Stimulated activated CD8-positive, alpha-beta memory T cell treated with anti-CD3 and anti-CD28 coated beads, Interleukin-15, amount 100 ng/mL, for 4 hours (primary cell): ENCODE measurements at regions not wholly inside any gene's neighbourhood (a gene's known extent, or its start where the extent isn't known, plus 50 kb on each side); places are given as distances from the start of the nearest gene placed in this dataset.

ENCODE experiments used
- DNase-seq, 2 donors: peaks; one replicate each; pipeline ENCODE4 v3.0.0-alpha.2; 2020; ENCODE audit warnings: low read depth in 2 of 2

DNA sequence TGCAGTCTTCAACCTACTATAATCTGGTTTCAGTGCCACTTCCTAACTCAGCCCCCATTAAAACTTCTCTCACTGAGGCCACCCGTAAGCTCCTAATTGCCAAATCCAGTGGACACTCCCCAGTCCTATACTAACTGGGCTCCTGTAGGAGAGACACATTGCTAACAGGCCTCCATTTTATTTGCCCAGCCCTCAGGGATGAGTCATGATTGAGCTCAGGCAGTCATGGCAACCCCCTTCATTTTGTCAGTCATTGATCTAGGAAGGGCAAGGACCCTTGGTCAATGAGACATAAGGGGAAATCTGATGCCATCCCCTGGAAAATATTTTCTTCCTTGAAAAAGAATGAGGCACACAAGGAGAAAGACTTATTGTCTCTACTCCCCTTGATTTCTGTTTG is 70.1 kb upstream of the HIF1A start:
- no peak for DNase-seq

- no peak for DNase-seq
Observed at GRCh38 chr14:61627612-61628011, 67.7 kb upstream of the HIF1A start.

DNA sequence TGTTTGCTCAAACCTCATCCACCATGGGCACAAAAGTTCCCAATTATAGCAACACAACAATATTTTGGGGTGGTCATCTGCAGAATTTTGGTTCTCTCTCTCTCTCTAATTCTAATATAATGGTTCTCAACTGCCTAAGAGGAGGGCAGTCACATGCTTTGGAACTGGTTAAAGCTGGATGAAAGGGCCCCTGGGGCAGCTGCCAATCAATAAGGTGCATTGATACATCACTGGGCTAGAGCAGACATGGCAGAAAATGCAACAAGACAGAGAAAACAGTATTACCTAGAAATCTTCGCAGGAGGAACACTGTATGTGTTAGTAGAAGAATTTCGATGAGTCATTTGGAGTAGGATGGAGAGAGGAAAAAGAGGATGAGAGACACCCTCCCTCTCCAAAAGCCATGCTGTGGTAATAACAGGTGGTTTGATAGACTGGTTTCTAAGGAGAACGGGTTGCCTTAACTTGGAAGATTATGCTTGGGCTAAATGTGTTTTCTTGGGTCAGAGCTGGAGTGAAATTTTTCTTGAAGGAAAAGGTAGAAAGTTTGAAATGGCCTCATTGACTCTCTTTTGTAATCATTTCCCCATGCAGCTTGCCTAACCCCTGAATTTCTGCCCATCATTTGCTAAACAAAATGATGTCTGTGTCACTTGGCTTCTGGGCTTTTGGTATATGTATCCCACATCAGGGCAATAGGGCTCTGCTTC is 67.1 kb upstream of the HIF1A start:
- DNase-seq, result no peak

GRCh38 chr14:61630399-61631044 is 64.8 kb upstream of the HIF1A start:
- no peak for DNase-seq

DNA sequence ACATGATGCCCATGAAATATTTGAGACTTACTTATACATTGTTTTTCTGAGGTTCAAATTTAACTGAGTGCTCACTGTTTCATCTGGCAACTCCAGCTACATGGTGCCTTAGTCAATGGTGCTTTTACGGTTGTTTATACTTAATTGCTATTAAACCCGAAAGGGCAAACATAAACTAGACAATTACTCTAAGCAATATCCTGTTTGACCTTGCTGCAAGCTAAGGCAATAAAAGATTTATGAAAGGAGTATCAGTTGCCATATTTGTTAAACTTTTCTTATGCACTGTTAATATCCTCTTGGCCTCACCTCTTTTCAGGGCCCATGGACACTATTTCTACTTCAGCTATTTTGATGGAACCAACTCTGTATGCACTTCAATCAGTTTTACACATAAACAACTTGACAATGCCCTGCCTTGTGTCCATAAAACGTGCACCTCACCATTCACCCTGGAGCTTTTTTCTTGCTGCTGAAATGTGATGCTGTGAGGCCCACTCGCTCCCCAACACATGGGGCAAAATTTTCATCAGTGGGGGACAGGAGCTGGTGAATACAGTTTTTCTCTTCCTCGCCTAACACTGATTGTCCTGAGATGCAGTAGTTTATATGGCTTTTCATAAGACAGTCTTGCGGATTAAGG is 64.1 kb upstream of the HIF1A start:
- DNase-seq, result no peak

DNA sequence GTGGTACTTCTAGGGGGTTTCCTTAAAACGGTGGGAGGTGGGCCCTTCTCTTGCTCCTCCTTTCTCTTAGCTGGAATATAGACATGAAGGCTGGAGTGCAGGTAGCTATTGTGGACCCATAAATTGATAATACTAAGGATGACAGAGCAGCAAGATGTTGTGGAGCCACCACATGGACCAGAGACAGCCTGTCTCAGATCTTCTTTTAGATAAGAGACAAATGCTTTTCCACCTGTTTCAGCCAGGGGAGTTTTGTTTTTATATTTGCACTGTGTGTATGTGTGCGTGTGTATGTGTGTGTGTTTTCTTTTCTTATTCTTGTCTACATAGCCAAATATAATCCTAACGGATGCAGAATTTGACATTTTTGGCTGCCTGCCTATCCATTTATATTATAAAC is 62.9 kb upstream of the HIF1A start:
- DNase-seq, result no peak

GRCh38 chr14:61632807-61633206 is 62.5 kb upstream of the HIF1A start:
- no peak for DNase-seq

GRCh38 chr14:61636291-61636690 is 59.0 kb upstream of the HIF1A start:
- DNase-seq, result no peak

GRCh38 chr14:61636779-61637178 is 58.5 kb upstream of the HIF1A start:
- no peak for DNase-seq

DNA sequence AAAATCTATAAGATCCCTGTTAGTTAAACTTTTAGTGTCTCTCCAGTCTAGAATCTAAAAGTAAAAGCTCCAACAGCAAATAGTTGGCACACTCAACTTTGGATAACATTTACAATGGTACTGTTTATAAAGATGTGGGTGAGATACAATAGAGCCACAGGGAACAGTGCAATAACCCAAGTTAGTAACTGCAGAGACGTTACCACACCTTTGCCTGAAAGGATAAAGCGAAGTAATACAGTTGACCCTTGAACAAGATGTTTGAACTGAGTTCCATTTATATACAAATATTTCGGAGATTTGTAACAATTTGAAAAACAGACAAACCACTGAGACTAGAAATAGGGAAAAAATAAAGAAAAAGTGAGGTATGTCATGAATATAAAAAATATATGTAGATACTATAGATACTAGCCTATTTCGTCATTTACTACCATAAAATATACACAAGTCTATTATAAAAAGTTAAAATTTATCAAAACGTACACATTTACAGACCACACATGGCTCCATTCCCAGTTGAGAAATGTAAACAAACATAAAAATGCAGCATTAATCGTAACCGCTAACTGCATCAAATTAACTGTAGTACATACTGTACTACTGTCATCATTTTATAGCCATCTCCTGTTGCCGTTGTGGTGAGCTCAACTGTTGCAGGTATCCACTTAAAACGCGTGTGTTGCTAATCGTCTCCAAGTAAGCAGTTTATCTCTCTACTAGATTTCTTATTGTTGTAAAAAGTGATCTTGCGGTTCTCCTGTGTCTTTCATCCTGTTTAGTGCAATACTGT is 56.5 kb upstream of the HIF1A start:
- no peak for DNase-seq

GRCh38 chr14:61640158-61641136 is 54.9 kb upstream of the HIF1A start:
- no peak for DNase-seq

- no peak for DNase-seq
Observed at GRCh38 chr14:61641914-61642613, 53.2 kb upstream of the HIF1A start.

- DNase-seq, result no peak
Observed at GRCh38 chr14:61642614-61642982, 52.7 kb upstream of the HIF1A start.

- no peak for DNase-seq
Observed at GRCh38 chr14:61643555-61643954, 51.8 kb upstream of the HIF1A start.

- DNase-seq, result no peak
Observed at GRCh38 chr14:61644175-61644574, 51.1 kb upstream of the HIF1A start.

DNA sequence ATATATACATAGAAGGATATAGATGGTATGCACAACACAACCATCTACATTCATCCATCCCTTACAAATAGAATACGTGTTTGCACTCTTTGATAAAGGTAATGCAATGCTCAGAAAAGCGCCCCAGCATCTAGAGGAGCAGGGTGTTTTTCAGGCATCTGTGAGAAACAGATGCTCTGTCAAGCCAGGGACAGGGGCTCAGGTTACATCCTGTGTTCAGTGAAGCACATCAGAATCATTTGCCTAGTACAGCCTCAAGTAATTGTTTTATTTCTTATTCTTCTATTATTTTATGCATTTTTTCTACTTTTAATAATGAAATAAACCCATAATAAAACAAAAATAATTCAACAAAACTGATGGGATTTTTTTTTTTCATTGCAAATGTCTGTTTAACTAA is 50.5 kb upstream of the HIF1A start:
- DNase-seq, result no peak

DNA sequence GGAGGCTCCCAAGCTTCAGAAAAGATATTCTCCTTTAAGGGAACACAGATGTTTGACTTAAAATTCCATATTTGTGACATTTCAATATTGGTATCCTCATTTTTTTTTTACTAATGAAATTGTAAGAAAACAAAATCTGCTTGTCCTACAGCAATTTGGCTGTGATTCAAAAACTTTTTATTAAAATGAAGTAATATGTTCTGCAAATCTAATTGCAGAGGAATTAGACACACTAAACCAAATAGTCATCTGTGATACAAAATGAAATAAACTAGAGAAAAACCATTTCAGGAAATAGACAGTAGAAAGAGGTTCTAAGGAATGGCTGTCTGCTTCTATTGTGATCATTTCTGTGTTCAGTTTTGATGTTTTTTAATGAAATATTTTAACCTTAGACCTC is 50.1 kb upstream of the HIF1A start:
- no peak for DNase-seq
